ENCODE measurements at regions not wholly inside any gene's neighbourhood (a gene's known extent, or its start where the extent isn't known, plus 50 kb on each side); places are given as distances from the start of the nearest gene placed in this dataset.

- 63% methylated on average over 5 of the region's 5 CpGs for WGBS (ENCODE audit: low lambda C conversion rate)
These were observed 184.9 kb upstream of the NFIB start for GRCh38 chr9:14498824-14499223.

DNA sequence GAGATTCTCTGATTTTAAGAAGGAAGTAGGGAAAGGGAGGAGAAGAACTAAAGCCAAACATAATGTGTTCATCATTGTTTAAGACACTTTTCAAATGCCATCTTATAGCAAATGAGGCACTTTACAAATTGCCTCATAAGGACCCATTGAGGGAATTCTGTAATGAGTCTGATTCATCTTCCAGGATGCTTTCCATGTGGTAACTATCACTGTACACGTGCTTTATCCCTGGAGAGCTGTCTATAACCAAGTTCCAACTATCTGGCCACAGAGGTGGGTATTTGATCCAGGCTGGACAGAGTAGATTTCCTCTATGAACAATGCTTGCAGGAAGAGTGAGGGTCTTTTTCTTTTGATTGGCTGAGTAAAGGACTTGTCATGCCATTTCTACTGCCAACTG lies 183.5 kb upstream of the NFIB start:
- H3F3A ChIP-seq (replicated peaks; ENCODE audit: insufficient read depth), result no peaks in the 10 kb centered on the region
- H3K27ac ChIP-seq (ENCODE audit: low read depth in 2 of 2, low read length in 1 of 2), result no peak overlapping the region
- H3K4me2 ChIP-seq, result no peak overlapping the region
- ChIA-PET POLR2A (no interaction called here), CTCF (interaction anchor here (0.9 to 1.1 kb wide), 2 partner anchors 8 to 95 kb away, joined by 3 to 4 read pairs; no protein-coding TSS in a partner anchor)
- H2AFZ ChIP-seq (ENCODE audit: low read depth), result no peak overlapping the region
- no peaks in the 10 kb centered on the region for H3K9me3 ChIP-seq
- H3K4me3 ChIP-seq (ENCODE audit: low read depth in 2 of 2, low read length in 1 of 2), result no peak overlapping the region
- H3K9me2 ChIP-seq, result no peaks in the 10 kb centered on the region
- WGBS (ENCODE audit: low lambda C conversion rate), result 10% methylated on average over 1 of the region's 1 CpG
- no peaks in the 10 kb centered on the region for H3K27me3 ChIP-seq (ENCODE audit: insufficient read depth)
- H3K9ac ChIP-seq, result no peak overlapping the region
- no peaks in the 10 kb centered on the region for H4K20me1 ChIP-seq (ENCODE audit: insufficient read depth)
- no peaks in the 10 kb centered on the region for H3K79me2 ChIP-seq (ENCODE audit: insufficient read depth)
- H3K36me3 ChIP-seq (replicated peaks in 1 of 2; ENCODE audit: control insufficient read depth in 1 of 2, insufficient read depth in 2 of 2, low read length in 1 of 2), result no peaks in the 10 kb centered on the region
- DNase-seq, result no peak
- H3K4me1 ChIP-seq (ENCODE audit: control insufficient read depth in 1 of 2, insufficient read depth in 2 of 2, low read depth in 1 of 2, low read length in 1 of 2), result peaks cover 0 to 3% of the 10 kb centered on the region in 2 experiments; a peak in 1 of 4 replicates
- TF ChIP-seq MEF2A (IDR thresholded peaks at IDR 0.05; ENCODE audit: borderline replicate concordance, low read depth) (no peak), FOSL2 (IDR thresholded peaks at IDR 0.05; ENCODE audit: borderline replicate concordance, low read depth) (no peak), EZH2phosphoT487 (IDR thresholded peaks at IDR 0.05; ENCODE audit: borderline replicate concordance, low read depth) (no peak), PBX3 (IDR thresholded peaks at IDR 0.05) (no peak), NRF1 (IDR thresholded peaks at IDR 0.05; ENCODE audit: low read depth, low read length) (no peak), JUND (IDR thresholded peaks at IDR 0.05) (no peak), IRF3 (IDR thresholded peaks at IDR 0.05; ENCODE audit: low read depth, low read length) (no peak), RFX5 (IDR thresholded peaks at IDR 0.05; ENCODE audit: low read length) (no peak), RXRA (IDR thresholded peaks at IDR 0.05; ENCODE audit: borderline replicate concordance, low read depth) (no peak), CTCF (IDR thresholded peaks at IDR 0.05) (no peak), MXI1 (IDR thresholded peaks at IDR 0.05; ENCODE audit: low read depth, low read length) (no peak)
- TF ChIP-seq, protein P1, sequence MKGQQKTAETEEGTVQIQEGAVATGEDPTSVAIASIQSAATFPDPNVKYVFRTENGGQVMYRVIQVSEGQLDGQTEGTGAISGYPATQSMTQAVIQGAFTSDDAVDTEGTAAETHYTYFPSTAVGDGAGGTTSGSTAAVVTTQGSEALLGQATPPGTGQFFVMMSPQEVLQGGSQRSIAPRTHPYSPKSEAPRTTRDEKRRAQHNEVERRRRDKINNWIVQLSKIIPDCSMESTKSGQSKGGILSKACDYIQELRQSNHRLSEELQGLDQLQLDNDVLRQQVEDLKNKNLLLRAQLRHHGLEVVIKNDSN (IDR thresholded peaks at IDR 0.05; ENCODE audit: borderline replicate concordance, low read depth), result no peak

More at GRCh38 chr9:14498824-14499223, 184.9 kb upstream of the NFIB start:
- Histone ChIP-seq H3K4me3 (ENCODE audit: low read depth in 2 of 2, low read length in 1 of 2) (no peak overlapping the region), H3K27ac (ENCODE audit: low read depth in 2 of 2, low read length in 1 of 2) (no peak overlapping the region), H2AFZ (ENCODE audit: low read depth) (no peak overlapping the region), H3K9me3 (no peaks in the 10 kb centered on the region), H3K79me2 (ENCODE audit: insufficient read depth) (no peaks in the 10 kb centered on the region), H4K20me1 (ENCODE audit: insufficient read depth) (no peaks in the 10 kb centered on the region), H3K4me1 (ENCODE audit: control insufficient read depth in 1 of 2, insufficient read depth in 2 of 2, low read depth in 1 of 2, low read length in 1 of 2) (peaks cover 0 to 3% of the 10 kb centered on the region in 2 experiments; a peak in 1 of 4 replicates), H3K9me2 (no peaks in the 10 kb centered on the region), H3F3A (replicated peaks; ENCODE audit: insufficient read depth) (no peaks in the 10 kb centered on the region), H3K4me2 (no peak overlapping the region), H3K27me3 (ENCODE audit: insufficient read depth) (no peaks in the 10 kb centered on the region), H3K9ac (no peak overlapping the region), H3K36me3 (replicated peaks in 1 of 2; ENCODE audit: control insufficient read depth in 1 of 2, insufficient read depth in 2 of 2, low read length in 1 of 2) (no peaks in the 10 kb centered on the region)
- ChIA-PET POLR2A (no interaction called here), CTCF (interaction anchor here (1.1 kb wide), 1 partner anchor 9 kb away, joined by 4 read pairs; no protein-coding TSS in a partner anchor)
- TF ChIP-seq REST (IDR thresholded peaks at IDR 0.05; ENCODE audit: low read depth, low read length) (no peak), CHD2 (IDR thresholded peaks at IDR 0.05; ENCODE audit: low read length, partially characterized antibody) (no peak), GABPA (IDR thresholded peaks at IDR 0.05; ENCODE audit: low read depth) (no peak), RFX5 (IDR thresholded peaks at IDR 0.05; ENCODE audit: low read length) (no peak), FOXJ3 (CRISPR knock-in tag; IDR thresholded peaks at IDR 0.05) (no peak), ELF1 (IDR thresholded peaks at IDR 0.05) (no peak)
- DNase-seq, result no peak
